AG10803 (cell line): ENCODE measurements at regions not wholly inside any gene's neighbourhood (a gene's known extent, or its start where the extent isn't known, plus 50 kb on each side); places are given as distances from the start of the nearest gene placed in this dataset.
A peak's percentile ranks its signal among the peaks of the same experiment; 100 is the strongest.

Experiments used
- DNase-seq: peaks from one replicate; pipeline ENCODE4 v3.0.0; 2010; ENCODE audit warnings: low read depth
- H3K4me3 ChIP-seq: 2 replicates; pipeline ENCODE4 v1.5.1; 2011; ENCODE audit warnings: mild to moderate bottlenecking, low read length, control low read depth
- TF ChIP-seq, protein P1 (sequence below): conservative IDR thresholded peaks from 2 replicates; pipeline ENCODE4 v1.5.1; 2011; ENCODE audit warnings: mild to moderate bottlenecking, low read length, control low read depth, inconsistent platforms

DNA sequence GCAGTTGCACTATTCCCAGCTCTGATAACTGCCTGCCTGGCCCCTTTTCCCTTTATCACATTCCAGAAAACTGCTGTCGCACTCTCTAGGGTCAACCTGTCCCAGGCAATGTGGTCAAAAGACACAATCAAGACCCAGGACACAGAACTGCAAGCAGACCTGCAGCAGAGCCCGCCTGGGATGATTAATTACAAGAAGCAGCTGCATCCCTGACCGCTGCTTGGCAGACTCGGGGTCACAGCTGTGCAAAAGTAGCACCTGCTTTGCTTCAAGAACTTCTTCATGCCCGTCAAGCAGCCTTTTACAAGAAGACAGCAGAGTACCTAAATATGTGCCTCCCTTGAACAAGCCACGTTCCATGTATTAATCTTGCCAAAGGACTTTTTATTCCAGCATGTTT is 120.0 kb upstream of the ST8SIA2 start:
- H3K4me3 ChIP-seq: no peak overlapping the region
- DNase-seq: no peak
- TF ChIP-seq, protein P1, sequence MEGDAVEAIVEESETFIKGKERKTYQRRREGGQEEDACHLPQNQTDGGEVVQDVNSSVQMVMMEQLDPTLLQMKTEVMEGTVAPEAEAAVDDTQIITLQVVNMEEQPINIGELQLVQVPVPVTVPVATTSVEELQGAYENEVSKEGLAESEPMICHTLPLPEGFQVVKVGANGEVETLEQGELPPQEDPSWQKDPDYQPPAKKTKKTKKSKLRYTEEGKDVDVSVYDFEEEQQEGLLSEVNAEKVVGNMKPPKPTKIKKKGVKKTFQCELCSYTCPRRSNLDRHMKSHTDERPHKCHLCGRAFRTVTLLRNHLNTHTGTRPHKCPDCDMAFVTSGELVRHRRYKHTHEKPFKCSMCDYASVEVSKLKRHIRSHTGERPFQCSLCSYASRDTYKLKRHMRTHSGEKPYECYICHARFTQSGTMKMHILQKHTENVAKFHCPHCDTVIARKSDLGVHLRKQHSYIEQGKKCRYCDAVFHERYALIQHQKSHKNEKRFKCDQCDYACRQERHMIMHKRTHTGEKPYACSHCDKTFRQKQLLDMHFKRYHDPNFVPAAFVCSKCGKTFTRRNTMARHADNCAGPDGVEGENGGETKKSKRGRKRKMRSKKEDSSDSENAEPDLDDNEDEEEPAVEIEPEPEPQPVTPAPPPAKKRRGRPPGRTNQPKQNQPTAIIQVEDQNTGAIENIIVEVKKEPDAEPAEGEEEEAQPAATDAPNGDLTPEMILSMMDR: no peak

DNA sequence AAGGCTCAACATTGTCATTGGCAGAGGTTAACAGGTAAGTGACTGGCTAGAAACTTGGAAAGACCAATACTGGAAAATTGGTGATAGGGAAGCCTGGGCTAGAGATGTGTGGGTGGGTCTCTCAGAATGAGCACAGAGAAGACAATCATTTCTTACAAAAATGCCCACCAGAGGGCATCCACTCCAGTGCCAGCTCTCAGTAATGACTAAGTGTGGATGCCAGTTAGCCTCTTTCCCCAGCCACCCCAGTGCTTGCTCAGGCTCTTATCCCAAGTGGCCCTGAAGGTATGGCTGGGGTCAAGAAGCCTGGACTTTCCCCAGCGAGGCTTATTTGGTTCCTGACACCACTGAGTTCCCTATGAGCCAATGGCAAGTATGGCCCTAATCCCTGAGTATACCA is 115.9 kb upstream of the ST8SIA2 start:
- DNase-seq: peak; percentile 32
- TF ChIP-seq, protein P1: peak; percentile 48
- no peak overlapping the region for H3K4me3 ChIP-seq

DNA sequence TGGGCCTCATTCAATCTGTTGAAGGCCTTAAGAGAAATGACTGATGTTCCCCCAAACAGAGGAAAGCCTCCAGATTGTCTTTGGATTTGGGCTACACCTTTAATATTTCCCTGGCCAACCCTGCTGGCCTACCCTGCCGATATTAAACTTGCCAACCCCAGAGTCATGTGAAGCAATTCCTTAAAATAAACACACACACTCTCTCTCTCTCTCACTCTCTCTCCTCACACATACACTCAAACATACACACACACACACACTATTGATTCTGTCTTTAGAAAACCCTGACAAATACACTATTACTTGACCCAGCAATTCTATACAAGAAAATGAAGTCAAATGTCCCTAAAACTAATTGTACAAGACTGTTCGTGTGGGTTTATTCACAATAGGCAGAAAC is 109.9 kb upstream of the ST8SIA2 start:
- TF ChIP-seq, protein P1: no peak
- no peak for DNase-seq
- H3K4me3 ChIP-seq: no peak overlapping the region

DNA sequence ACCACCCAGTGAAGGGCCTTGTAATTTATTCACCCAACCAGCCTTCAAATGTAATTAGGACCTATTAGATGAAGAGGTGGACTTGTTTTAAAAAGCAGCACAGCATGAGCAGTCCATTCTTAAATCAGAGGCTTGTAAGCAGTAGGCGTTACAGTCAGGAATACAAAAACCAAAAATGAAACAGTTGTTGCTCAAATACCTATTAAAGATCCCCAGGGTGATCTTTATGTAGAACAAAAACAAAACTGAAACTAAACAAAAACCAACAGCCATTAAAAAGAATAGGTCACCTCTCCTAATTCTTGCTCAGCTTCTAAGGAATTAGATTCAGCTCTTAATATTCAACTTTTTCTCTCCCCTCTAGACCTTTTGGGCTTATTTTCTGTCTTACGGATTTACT is 104.9 kb upstream of the ST8SIA2 start:
- TF ChIP-seq, protein P1: no peak
- no peak overlapping the region for H3K4me3 ChIP-seq
- no peak for DNase-seq

DNA sequence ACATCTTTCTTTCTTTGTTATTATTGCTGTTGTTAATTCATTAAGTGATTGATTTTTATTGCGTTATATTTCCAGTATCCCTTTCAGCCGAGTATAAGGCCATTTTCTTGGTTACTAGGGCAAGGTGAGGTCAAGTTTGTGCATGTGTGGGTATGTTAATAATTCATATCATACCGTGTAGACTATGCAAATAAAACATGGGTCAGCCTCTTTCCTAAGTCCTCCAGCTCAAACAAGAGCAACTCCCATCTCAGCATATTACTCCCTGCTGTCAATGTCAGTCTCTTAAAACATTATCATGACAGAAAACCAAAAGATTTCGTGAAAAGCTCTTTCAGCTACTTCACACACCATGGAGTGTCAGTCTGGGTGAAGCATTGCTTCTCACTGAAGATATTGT is 103.9 kb upstream of the ST8SIA2 start:
- DNase-seq: no peak
- TF ChIP-seq, protein P1: no peak
- H3K4me3 ChIP-seq: no peak overlapping the region

DNA sequence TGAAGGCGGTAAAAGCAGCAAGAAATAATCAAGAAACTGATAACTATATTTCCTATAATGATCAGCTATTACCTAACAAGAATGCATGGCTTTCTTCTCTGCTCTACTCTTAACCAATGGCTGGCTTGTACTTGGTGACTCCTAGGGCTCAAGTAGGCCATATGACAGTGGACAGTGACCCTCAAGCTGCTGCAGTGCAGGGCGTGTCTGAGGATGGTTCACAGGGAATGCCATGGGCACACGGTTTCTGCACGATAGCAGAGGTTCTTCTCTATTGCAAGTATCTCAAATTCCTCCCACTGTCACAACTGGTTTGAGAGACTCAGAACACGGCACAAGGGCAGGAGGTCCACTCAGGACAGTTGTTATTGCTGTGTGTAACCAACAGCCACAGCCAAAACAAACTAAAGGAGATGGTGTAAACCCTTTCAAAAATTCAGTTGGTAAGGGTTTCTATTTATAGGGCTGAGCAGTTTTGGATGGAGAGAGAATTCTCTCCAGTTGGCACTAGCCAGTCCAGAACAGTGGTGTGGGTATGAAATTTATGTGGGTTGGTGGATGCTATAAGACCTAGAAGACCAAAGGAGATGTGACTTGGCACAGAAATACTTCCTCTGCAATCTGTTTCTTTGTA is 103.2 kb upstream of the ST8SIA2 start:
- TF ChIP-seq, protein P1: no peak
- no peak for DNase-seq
- H3K4me3 ChIP-seq: no peak overlapping the region

DNA sequence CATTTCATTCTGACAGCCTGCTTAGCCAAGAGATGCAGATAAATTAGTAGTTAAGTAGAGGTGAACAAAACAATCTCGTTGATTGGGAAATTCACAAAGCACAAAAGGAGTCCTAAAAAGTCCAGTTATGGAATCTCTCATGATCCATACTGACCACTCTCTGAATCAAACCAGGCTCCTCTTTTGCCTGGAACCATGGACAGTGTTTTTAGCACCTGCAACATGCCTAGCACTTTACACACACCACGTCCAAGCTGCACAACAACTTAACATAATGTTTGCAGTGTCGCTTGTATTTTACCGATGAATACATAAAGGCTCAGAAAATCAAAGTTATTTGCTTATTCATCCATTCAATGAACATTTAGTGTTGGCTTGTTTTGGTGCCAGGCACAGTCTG is 101.8 kb upstream of the ST8SIA2 start:
- TF ChIP-seq, protein P1: no peak
- no peak for DNase-seq
- H3K4me3 ChIP-seq: no peak overlapping the region
